ENCODE measurements at regions not wholly inside any gene's neighbourhood (a gene's known extent, or its start where the extent isn't known, plus 50 kb on each side); places are given as distances from the start of the nearest gene placed in this dataset.

- no peak for DNase-seq (ENCODE audit: low read depth in 2 of 2)
Observed at GRCh38 chr11:70650075-70650909, 252.0 kb downstream of the CTTN start.

- DNase-seq (ENCODE audit: low read depth in 2 of 2): no peak
Observed at GRCh38 chr11:70651031-70651430, 252.7 kb downstream of the CTTN start.

- DNase-seq (ENCODE audit: low read depth in 2 of 2): no peak
Observed at GRCh38 chr11:70654016-70654415, 255.7 kb downstream of the CTTN start.

GRCh38 chr11:70655816-70656215, 257.5 kb downstream of the CTTN start:
- no peak for DNase-seq (ENCODE audit: low read depth in 2 of 2)

GRCh38 chr11:70656252-70656651, 257.9 kb downstream of the CTTN start:
- no peak for DNase-seq (ENCODE audit: low read depth in 2 of 2)

GRCh38 chr11:70660059-70660888, 261.9 kb downstream of the CTTN start:
- no peak for DNase-seq (ENCODE audit: low read depth in 2 of 2)

- no peak for DNase-seq (ENCODE audit: low read depth in 2 of 2)
Observed at GRCh38 chr11:70660889-70661197, 262.5 kb downstream of the CTTN start.

GRCh38 chr11:70661761-70662501, 263.6 kb downstream of the CTTN start:
- DNase-seq (ENCODE audit: low read depth in 2 of 2): no peak

GRCh38 chr11:70662691-70663098, 264.4 kb downstream of the CTTN start:
- no peak for DNase-seq (ENCODE audit: low read depth in 2 of 2)

GRCh38 chr11:70663815-70664214, 265.5 kb downstream of the CTTN start:
- no peak for DNase-seq (ENCODE audit: low read depth in 2 of 2)

- DNase-seq (ENCODE audit: low read depth in 2 of 2): no peak
Observed at GRCh38 chr11:70666311-70666710, 268.0 kb downstream of the CTTN start.

GRCh38 chr11:70667767-70668166, 269.4 kb downstream of the CTTN start:
- DNase-seq (ENCODE audit: low read depth in 2 of 2): no peak

- DNase-seq (ENCODE audit: low read depth in 2 of 2): no peak
Observed at GRCh38 chr11:70668204-70669202, 270.2 kb downstream of the CTTN start.

GRCh38 chr11:70669281-70669680, 271.0 kb downstream of the CTTN start:
- DNase-seq (ENCODE audit: low read depth in 2 of 2): no peak

GRCh38 chr11:70669871-70670675, 271.7 kb downstream of the CTTN start:
- no peak for DNase-seq (ENCODE audit: low read depth in 2 of 2)

GRCh38 chr11:70670676-70671034, 272.3 kb downstream of the CTTN start:
- DNase-seq (ENCODE audit: low read depth in 2 of 2): no peak

- no peak for DNase-seq (ENCODE audit: low read depth in 2 of 2)
Observed at GRCh38 chr11:70671083-70671482, 272.8 kb downstream of the CTTN start.

GRCh38 chr11:70671611-70672010, 273.3 kb downstream of the CTTN start:
- DNase-seq (ENCODE audit: low read depth in 2 of 2): no peak

GRCh38 chr11:70672991-70673653, 274.8 kb downstream of the CTTN start:
- no peak for DNase-seq (ENCODE audit: low read depth in 2 of 2)

GRCh38 chr11:70674605-70675004, 276.3 kb downstream of the CTTN start:
- DNase-seq (ENCODE audit: low read depth in 2 of 2): no peak

Measured in stimulated activated CD8-positive, alpha-beta memory T cell treated with anti-CD3 and anti-CD28 coated beads, Interleukin-7, amount 100 ng/mL, for 4 hours (primary cell).